Mesenchymal stem cell (in vitro differentiated cells and primary cell): ENCODE measurements at regions not wholly inside any gene's neighbourhood (a gene's known extent, or its start where the extent isn't known, plus 50 kb on each side); places are given as distances from the start of the nearest gene placed in this dataset.

Experiments
- DNase-seq: peaks from one replicate; pipeline ENCODE4 v3.0.0-alpha.2; 2013
- H2AFZ ChIP-seq: one replicate; pipeline ENCODE4 v1.6.1; 2013; ENCODE audit warnings: low read depth, mild to moderate bottlenecking, control low read depth, inconsistent platforms, low read length, moderate library complexity
- H2AK5ac ChIP-seq: 2 replicates; pipeline ENCODE4 v1.6.1; 2013; ENCODE audit warnings: low read length, moderate library complexity, mild to moderate bottlenecking, inconsistent platforms; ENCODE audit not compliant: severe bottlenecking
- H2BK120ac ChIP-seq: one replicate; pipeline ENCODE4 v1.6.1; 2013; ENCODE audit warnings: low read depth, mild to moderate bottlenecking, inconsistent platforms, low read length, moderate library complexity
- H2BK12ac ChIP-seq, 2 experiments: one replicate each; pipeline ENCODE4 v1.6.1; 2013; ENCODE audit warnings: inconsistent platforms in 2 of 2, low read length in 2 of 2, mild to moderate bottlenecking in 2 of 2, moderate library complexity in 2 of 2, control low read depth in 1 of 2
- H2BK15ac ChIP-seq: one replicate; pipeline ENCODE4 v1.6.1; 2013; ENCODE audit warnings: mild to moderate bottlenecking, low read depth, inconsistent platforms; ENCODE audit not compliant: poor library complexity, severe bottlenecking
- H2BK5ac ChIP-seq: 2 replicates; pipeline ENCODE4 v1.6.1; 2013; ENCODE audit warnings: low read depth, mild to moderate bottlenecking, low read length, control low read depth, inconsistent platforms; ENCODE audit not compliant: poor library complexity, severe bottlenecking
- H3K14ac ChIP-seq, 2 experiments: one replicate each; pipeline ENCODE4 v1.6.1; 2013; ENCODE audit warnings: inconsistent platforms in 2 of 2, low read length in 2 of 2, control low read depth in 1 of 2, mild to moderate bottlenecking in 1 of 2, moderate library complexity in 1 of 2
- H3K18ac ChIP-seq, 2 experiments: one replicate each; pipeline ENCODE4 v1.6.1; 2013; ENCODE audit warnings: inconsistent platforms in 2 of 2, low read length in 2 of 2, control low read depth in 1 of 2, low read depth in 1 of 2, mild to moderate bottlenecking in 1 of 2
- H3K23ac ChIP-seq, 2 experiments: one replicate each; pipeline ENCODE4 v1.6.1; 2013; ENCODE audit warnings: inconsistent platforms in 2 of 2, low read length in 2 of 2, mild to moderate bottlenecking in 2 of 2, moderate library complexity in 2 of 2, control low read depth in 1 of 2
- H3K27ac ChIP-seq: 2 replicates; pipeline ENCODE4 v1.5.1; 2013; ENCODE audit warnings: mild to moderate bottlenecking, moderate library complexity, low read length, control low read depth, inconsistent platforms; ENCODE audit not compliant: poor library complexity, severe bottlenecking
- H3K27me3 ChIP-seq, 2 experiments: 2 replicates each; pipeline versions ENCODE4 v1.6.1 to v1.7.0; 2013; ENCODE audit warnings: low read length in 2 of 2, mild to moderate bottlenecking in 2 of 2, moderate library complexity in 2 of 2, control low read depth in 1 of 2, inconsistent platforms in 1 of 2; ENCODE audit not compliant: control insufficient read depth in 1 of 2, insufficient read depth in 1 of 2
- H3K36me3 ChIP-seq, 2 experiments: 2 replicates each; pipeline versions ENCODE4 v1.6.1 to v1.7.0; 2013; ENCODE audit warnings: low read length in 2 of 2, control low read depth in 1 of 2, inconsistent platforms in 1 of 2, low read depth in 1 of 2, mild to moderate bottlenecking in 1 of 2; ENCODE audit not compliant: insufficient read depth in 2 of 2, control insufficient read depth in 1 of 2
- H3K4ac ChIP-seq, 2 experiments: one replicate each; pipeline ENCODE4 v1.6.1; 2013; ENCODE audit warnings: inconsistent platforms in 2 of 2, low read length in 2 of 2, mild to moderate bottlenecking in 2 of 2, moderate library complexity in 2 of 2, control low read depth in 1 of 2, low read depth in 1 of 2
- H3K4me1 ChIP-seq: 2 replicates; pipeline ENCODE4 v1.6.1; 2013; ENCODE audit warnings: low read depth, low read length, control low read depth; ENCODE audit not compliant: control insufficient read depth, insufficient read depth
- H3K4me2 ChIP-seq: 2 replicates; pipeline ENCODE4 v1.6.1; 2013; ENCODE audit warnings: low read length, mild to moderate bottlenecking, inconsistent platforms; ENCODE audit not compliant: poor library complexity, severe bottlenecking
- H3K4me3 ChIP-seq, 2 experiments: 2 replicates each; pipeline versions ENCODE4 v1.5.1 to v1.7.0; 2013; ENCODE audit warnings: low read length in 2 of 2, mild to moderate bottlenecking in 2 of 2, control low read depth in 1 of 2, low read depth in 1 of 2; ENCODE audit not compliant: insufficient read depth in 1 of 2
- H3K79me1 ChIP-seq: replicated peaks from 2 replicates; pipeline ENCODE4 v1.6.1; 2013; ENCODE audit warnings: mild to moderate bottlenecking, control low read depth, low read length, inconsistent platforms; ENCODE audit not compliant: poor library complexity, severe bottlenecking
- H3K9ac ChIP-seq: 2 replicates; pipeline ENCODE4 v1.7.0; 2013; ENCODE audit warnings: mild to moderate bottlenecking, low read length, moderate library complexity
- H3K9me3 ChIP-seq: 2 replicates; pipeline ENCODE4 v1.7.0; 2013; ENCODE audit warnings: mild to moderate bottlenecking, low read length; ENCODE audit not compliant: control insufficient read depth
- H4K8ac ChIP-seq: one replicate; pipeline ENCODE4 v1.6.1; 2013; ENCODE audit warnings: inconsistent platforms, mild to moderate bottlenecking, low read length, moderate library complexity
- H4K91ac ChIP-seq: one replicate; pipeline ENCODE4 v1.6.1; 2013; ENCODE audit warnings: mild to moderate bottlenecking, low read length, inconsistent platforms
- WGBS: methylation state at CpG from one replicate; pipeline ENCODE4 v1.1.7; 2013; ENCODE audit warnings: mixed read lengths; 5-methylcytosine and 5-hydroxymethylcytosine counted together

GRCh38 chr4:11197631-11198341 lies 230.9 kb downstream of the HS3ST1 start:
- no peak overlapping the region for H3K9ac ChIP-seq
- no peak overlapping the region for H3K4ac ChIP-seq
- H2BK15ac ChIP-seq = no peak overlapping the region
- no peaks in the 10 kb centered on the region for H3K36me3 ChIP-seq
- H3K79me1 ChIP-seq = no peaks in the 10 kb centered on the region
- H4K8ac ChIP-seq = no peak overlapping the region
- H4K91ac ChIP-seq = no peak overlapping the region
- no peak overlapping the region for H3K4me2 ChIP-seq
- no peak overlapping the region for H2BK12ac ChIP-seq
- H3K18ac ChIP-seq = no peak overlapping the region
- 89% methylated on average over 6 of the region's 8 CpGs for WGBS
- no peak overlapping the region for H2AFZ ChIP-seq
- no peak overlapping the region for H2BK5ac ChIP-seq
- H3K14ac ChIP-seq = no peak overlapping the region
- no peak overlapping the region for H2BK120ac ChIP-seq
- no peaks in the 10 kb centered on the region for H3K4me1 ChIP-seq
- H3K27me3 ChIP-seq = no peaks in the 10 kb centered on the region
- no peak overlapping the region for H3K4me3 ChIP-seq
- no peak overlapping the region for H3K23ac ChIP-seq
- H3K27ac ChIP-seq = no peak overlapping the region
- no peaks in the 10 kb centered on the region for H3K9me3 ChIP-seq
- no peak for DNase-seq
- no peak overlapping the region for H2AK5ac ChIP-seq

DNA sequence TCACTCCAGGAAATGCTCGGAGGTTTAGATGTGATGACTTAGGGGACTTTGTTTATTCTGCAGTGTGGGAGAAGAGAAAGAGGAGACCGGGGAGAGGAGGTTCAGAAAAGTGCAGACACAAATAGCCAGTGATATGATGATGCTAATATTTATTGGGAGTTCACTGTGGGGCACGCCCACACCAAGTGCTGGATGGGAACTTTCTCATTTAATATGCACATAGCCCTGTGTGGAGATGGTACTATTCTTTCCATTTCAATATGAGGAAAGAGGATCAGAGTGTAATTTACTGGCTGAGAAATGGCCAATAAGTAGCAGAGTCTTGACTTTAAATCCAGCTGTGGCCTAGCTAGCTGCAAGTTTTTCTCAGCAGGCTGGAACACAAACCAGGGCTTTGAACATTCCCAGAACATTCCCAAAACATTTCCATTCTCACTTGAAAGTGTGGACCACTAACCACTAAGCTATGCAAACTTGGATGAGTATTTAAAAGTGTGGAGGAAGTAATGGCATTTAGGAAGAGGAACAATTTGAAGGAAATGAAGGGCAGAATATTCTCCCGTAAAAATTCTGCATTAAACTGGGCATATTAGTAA lies 231.7 kb downstream of the HS3ST1 start:
- no peak overlapping the region for H3K4me2 ChIP-seq
- no peak overlapping the region for H3K4me3 ChIP-seq
- no peaks in the 10 kb centered on the region for H3K27me3 ChIP-seq
- no peak overlapping the region for H4K8ac ChIP-seq
- H3K4ac ChIP-seq = no peak overlapping the region
- H3K79me1 ChIP-seq = no peaks in the 10 kb centered on the region
- H2AK5ac ChIP-seq = no peak overlapping the region
- H3K36me3 ChIP-seq = no peaks in the 10 kb centered on the region
- H2BK15ac ChIP-seq = no peak overlapping the region
- H3K9me3 ChIP-seq = no peaks in the 10 kb centered on the region
- no peak overlapping the region for H2BK12ac ChIP-seq
- H3K23ac ChIP-seq = no peak overlapping the region
- H3K9ac ChIP-seq = no peak overlapping the region
- no peak overlapping the region for H2AFZ ChIP-seq
- no peak overlapping the region for H2BK120ac ChIP-seq
- H4K91ac ChIP-seq = no peak overlapping the region
- no peak overlapping the region for H2BK5ac ChIP-seq
- WGBS = 76% methylated on average over 4 of the region's 4 CpGs
- no peak overlapping the region for H3K27ac ChIP-seq
- H3K4me1 ChIP-seq = no peaks in the 10 kb centered on the region
- no peak for DNase-seq
- H3K14ac ChIP-seq = no peak overlapping the region
- H3K18ac ChIP-seq = no peak overlapping the region

- no peak overlapping the region for H4K91ac ChIP-seq
- WGBS = no CpG with 5 or more reads among the region's 3 CpGs
- H3K4me3 ChIP-seq = no peak overlapping the region
- H2BK120ac ChIP-seq = no peak overlapping the region
- no peak overlapping the region for H3K4ac ChIP-seq
- H2AFZ ChIP-seq = no peak overlapping the region
- H3K4me1 ChIP-seq = no peaks in the 10 kb centered on the region
- H3K27ac ChIP-seq = no peak overlapping the region
- H3K36me3 ChIP-seq = no peaks in the 10 kb centered on the region
- H3K18ac ChIP-seq = no peak overlapping the region
- H2BK15ac ChIP-seq = no peak overlapping the region
- no peak overlapping the region for H3K23ac ChIP-seq
- no peaks in the 10 kb centered on the region for H3K79me1 ChIP-seq
- no peaks in the 10 kb centered on the region for H3K27me3 ChIP-seq
- no peak overlapping the region for H3K14ac ChIP-seq
- no peak overlapping the region for H4K8ac ChIP-seq
- no peak overlapping the region for H2AK5ac ChIP-seq
- H2BK5ac ChIP-seq = no peak overlapping the region
- H2BK12ac ChIP-seq = no peak overlapping the region
- no peak overlapping the region for H3K9ac ChIP-seq
- no peak for DNase-seq
- H3K4me2 ChIP-seq = no peak overlapping the region
- no peaks in the 10 kb centered on the region for H3K9me3 ChIP-seq
Observed at GRCh38 chr4:11194431-11194830, 234.3 kb downstream of the HS3ST1 start.

GRCh38 chr4:11189756-11190155 lies 238.9 kb downstream of the HS3ST1 start:
- Histone ChIP-seq H3K36me3 (no peaks in the 10 kb centered on the region), H2BK5ac (no peak overlapping the region), H2BK120ac (no peak overlapping the region), H4K8ac (no peak overlapping the region), H2AFZ (no peak overlapping the region), H2AK5ac (no peak overlapping the region), H3K4me1 (no peaks in the 10 kb centered on the region), H3K14ac (no peak overlapping the region), H3K27ac (no peak overlapping the region), H3K23ac (no peak overlapping the region), H3K18ac (no peak overlapping the region), H3K27me3 (no peaks in the 10 kb centered on the region), H3K9ac (no peak overlapping the region), H3K4ac (no peak overlapping the region), H2BK12ac (no peak overlapping the region), H3K4me2 (no peak overlapping the region), H3K79me1 (no peaks in the 10 kb centered on the region), H2BK15ac (no peak overlapping the region), H4K91ac (no peak overlapping the region), H3K4me3 (no peak overlapping the region), H3K9me3 (no peaks in the 10 kb centered on the region)
- 3% methylated on average over 2 of the region's 2 CpGs for WGBS
- no peak for DNase-seq
